ENCODE measurements at regions not wholly inside any gene's neighbourhood (a gene's known extent, or its start where the extent isn't known, plus 50 kb on each side); places are given as distances from the start of the nearest gene placed in this dataset.

DNA sequence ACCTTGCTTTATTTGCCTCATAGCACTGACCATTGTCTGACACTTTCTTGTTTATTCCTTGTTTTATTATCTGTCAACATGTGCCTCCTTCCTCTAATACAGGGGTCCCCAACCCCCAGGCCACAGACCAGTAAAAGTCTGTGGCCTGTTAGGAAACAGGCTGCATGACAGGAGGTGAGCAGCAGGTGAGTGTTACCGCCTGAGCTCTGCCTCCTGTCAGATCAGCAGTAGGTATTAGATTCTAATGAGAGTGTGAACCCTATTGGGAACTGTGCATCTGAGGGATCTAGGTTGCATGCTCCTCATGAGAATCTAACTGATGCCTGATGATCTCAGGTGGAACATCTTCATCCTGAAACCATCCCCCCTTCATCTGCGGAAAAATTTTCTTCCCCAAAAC lies 228.0 kb downstream of the HINT1 start:
- H3K9me3 ChIP-seq (ENCODE audit: insufficient read depth, low read depth, low read length), result no peaks in the 10 kb centered on the region
- no peaks in the 10 kb centered on the region for H3K36me3 ChIP-seq (ENCODE audit: insufficient read depth, low read length)
- H3F3A ChIP-seq (ENCODE audit: low read depth), result no peaks in the 10 kb centered on the region
- no peak for TF ChIP-seq EZH2phosphoT487 (IDR thresholded peaks at IDR 0.05; ENCODE audit: borderline replicate concordance)
- no peak for TF ChIP-seq CTCF (conservative IDR thresholded peaks at IDR 0.05; ENCODE audit: low read length)
- H3K4me1 ChIP-seq (ENCODE audit: insufficient read depth, low read length, poor library complexity, severe bottlenecking), result no peaks in the 10 kb centered on the region
- no peak overlapping the region for H2AFZ ChIP-seq (ENCODE audit: low read length)
- H3K4me3 ChIP-seq (ENCODE audit: low read length, poor library complexity, severe bottlenecking), result no peak overlapping the region
- no peak overlapping the region for H3K9ac ChIP-seq (ENCODE audit: low read depth, low read length, poor library complexity, severe bottlenecking)
- H3K4me2 ChIP-seq (ENCODE audit: low read depth, low read length, poor library complexity, severe bottlenecking), result no peak overlapping the region
- no peaks in the 10 kb centered on the region for H3K27me3 ChIP-seq (ENCODE audit: insufficient read depth, low read length, poor library complexity, severe bottlenecking)
- H4K20me1 ChIP-seq (ENCODE audit: insufficient read depth, low read length, poor library complexity, severe bottlenecking), result no peaks in the 10 kb centered on the region
- no peaks in the 10 kb centered on the region for H3K9me2 ChIP-seq (replicated peaks; ENCODE audit: low read depth, low read length)
- no peaks in the 10 kb centered on the region for H3K79me2 ChIP-seq (ENCODE audit: insufficient read depth, low read length)

GRCh38 chr5:130923543-130924124 lies 241.4 kb downstream of the HINT1 start:
- no peaks in the 10 kb centered on the region for H3F3A ChIP-seq (ENCODE audit: low read depth)
- no peak overlapping the region for H3K4me3 ChIP-seq (ENCODE audit: low read length, poor library complexity, severe bottlenecking)
- no peaks in the 10 kb centered on the region for H3K9me3 ChIP-seq (ENCODE audit: insufficient read depth, low read depth, low read length)
- no peaks in the 10 kb centered on the region for H4K20me1 ChIP-seq (ENCODE audit: insufficient read depth, low read length, poor library complexity, severe bottlenecking)
- H3K4me1 ChIP-seq (ENCODE audit: insufficient read depth, low read length, poor library complexity, severe bottlenecking), result no peaks in the 10 kb centered on the region
- no peak overlapping the region for H2AFZ ChIP-seq (ENCODE audit: low read length)
- H3K79me2 ChIP-seq (ENCODE audit: insufficient read depth, low read length), result no peaks in the 10 kb centered on the region
- H3K4me2 ChIP-seq (ENCODE audit: low read depth, low read length, poor library complexity, severe bottlenecking), result no peak overlapping the region
- no peaks in the 10 kb centered on the region for H3K9me2 ChIP-seq (replicated peaks; ENCODE audit: low read depth, low read length)
- no peak overlapping the region for H3K9ac ChIP-seq (ENCODE audit: low read depth, low read length, poor library complexity, severe bottlenecking)
- TF ChIP-seq CTCF (conservative IDR thresholded peaks at IDR 0.05; ENCODE audit: low read length) (no peak), EZH2phosphoT487 (IDR thresholded peaks at IDR 0.05; ENCODE audit: borderline replicate concordance) (no peak)
- no peaks in the 10 kb centered on the region for H3K36me3 ChIP-seq (ENCODE audit: insufficient read depth, low read length)
- H3K27me3 ChIP-seq (ENCODE audit: insufficient read depth, low read length, poor library complexity, severe bottlenecking), result no peaks in the 10 kb centered on the region

DNA sequence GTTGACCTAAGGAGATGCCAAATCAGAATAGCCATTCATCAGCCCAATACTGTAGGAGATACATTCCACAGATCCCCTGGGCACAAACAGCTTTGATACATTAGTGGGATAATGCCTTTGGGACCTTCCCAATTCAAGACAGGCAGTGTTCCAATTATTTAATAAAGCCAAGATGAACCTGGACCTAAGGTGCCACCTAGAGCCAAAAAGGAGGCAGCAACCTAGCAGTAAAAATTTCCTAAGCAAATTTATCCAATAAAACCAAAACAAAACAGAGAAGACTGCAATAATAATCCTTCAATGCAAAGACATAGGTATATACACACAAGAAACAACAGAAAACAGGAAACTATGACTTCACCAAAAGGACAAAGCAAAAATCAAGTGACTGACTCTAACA lies 253.0 kb downstream of the HINT1 start:
- no peaks in the 10 kb centered on the region for H3K4me1 ChIP-seq (ENCODE audit: insufficient read depth, low read length, poor library complexity, severe bottlenecking)
- no peak overlapping the region for H3K9ac ChIP-seq (ENCODE audit: low read depth, low read length, poor library complexity, severe bottlenecking)
- no peaks in the 10 kb centered on the region for H3K9me2 ChIP-seq (replicated peaks; ENCODE audit: low read depth, low read length)
- H3F3A ChIP-seq (ENCODE audit: low read depth), result no peaks in the 10 kb centered on the region
- H3K9me3 ChIP-seq (ENCODE audit: insufficient read depth, low read depth, low read length), result no peaks in the 10 kb centered on the region
- H3K4me3 ChIP-seq (ENCODE audit: low read length, poor library complexity, severe bottlenecking), result no peak overlapping the region
- H3K79me2 ChIP-seq (ENCODE audit: insufficient read depth, low read length), result no peaks in the 10 kb centered on the region
- no peak overlapping the region for H2AFZ ChIP-seq (ENCODE audit: low read length)
- no peak for TF ChIP-seq EZH2phosphoT487 (IDR thresholded peaks at IDR 0.05; ENCODE audit: borderline replicate concordance)
- TF ChIP-seq CTCF (conservative IDR thresholded peaks at IDR 0.05; ENCODE audit: low read length), result no peak
- no peak overlapping the region for H3K4me2 ChIP-seq (ENCODE audit: low read depth, low read length, poor library complexity, severe bottlenecking)
- no peaks in the 10 kb centered on the region for H3K36me3 ChIP-seq (ENCODE audit: insufficient read depth, low read length)
- H3K27me3 ChIP-seq (ENCODE audit: insufficient read depth, low read length, poor library complexity, severe bottlenecking), result no peaks in the 10 kb centered on the region
- H4K20me1 ChIP-seq (ENCODE audit: insufficient read depth, low read length, poor library complexity, severe bottlenecking), result no peaks in the 10 kb centered on the region
